ENCODE measurements at regions not wholly inside any gene's neighbourhood (a gene's known extent, or its start where the extent isn't known, plus 50 kb on each side); places are given as distances from the start of the nearest gene placed in this dataset.

GRCh38 chr7:68963552-68963951 lies 634.7 kb upstream of the AUTS2 start:
- no peaks in the 10 kb centered on the region for H3K36me3 ChIP-seq
- no peaks in the 10 kb centered on the region for H3K9me3 ChIP-seq
- H3K4me1 ChIP-seq, result no peaks in the 10 kb centered on the region
- no peak for TF ChIP-seq CTCF (IDR thresholded peaks at IDR 0.05)
- DNase-seq (ENCODE audit: low spot score), result no peak
- no peak overlapping the region for H3K4me3 ChIP-seq
- no peaks in the 10 kb centered on the region for H3K27me3 ChIP-seq
- H3K27ac ChIP-seq, result no peak overlapping the region

GRCh38 chr7:68964060-68964459 lies 634.2 kb upstream of the AUTS2 start:
- no peak for DNase-seq (ENCODE audit: low spot score)
- Histone ChIP-seq H3K27ac (no peak overlapping the region), H3K4me1 (no peaks in the 10 kb centered on the region), H3K36me3 (no peaks in the 10 kb centered on the region), H3K4me3 (no peak overlapping the region), H3K9me3 (no peaks in the 10 kb centered on the region), H3K27me3 (no peaks in the 10 kb centered on the region)
- no peak for TF ChIP-seq CTCF (IDR thresholded peaks at IDR 0.05)

GRCh38 chr7:68965351-68965750 lies 632.9 kb upstream of the AUTS2 start:
- no peak for DNase-seq (ENCODE audit: low spot score)
- Histone ChIP-seq H3K9me3 (no peaks in the 10 kb centered on the region), H3K4me1 (no peaks in the 10 kb centered on the region), H3K4me3 (no peak overlapping the region), H3K36me3 (no peaks in the 10 kb centered on the region), H3K27ac (no peak overlapping the region), H3K27me3 (no peaks in the 10 kb centered on the region)
- TF ChIP-seq CTCF (IDR thresholded peaks at IDR 0.05), result no peak

- no peak overlapping the region for H3K27ac ChIP-seq
- TF ChIP-seq CTCF (IDR thresholded peaks at IDR 0.05), result no peak
- no peak overlapping the region for H3K4me3 ChIP-seq
- H3K27me3 ChIP-seq, result no peaks in the 10 kb centered on the region
- DNase-seq (ENCODE audit: low spot score), result no peak
- no peaks in the 10 kb centered on the region for H3K4me1 ChIP-seq
- no peaks in the 10 kb centered on the region for H3K9me3 ChIP-seq
- H3K36me3 ChIP-seq, result no peaks in the 10 kb centered on the region
Observed at GRCh38 chr7:68967598-68967997, 630.7 kb upstream of the AUTS2 start.

GRCh38 chr7:68969571-68969970 lies 628.7 kb upstream of the AUTS2 start:
- no peak for DNase-seq (ENCODE audit: low spot score)
- no peak for TF ChIP-seq CTCF (IDR thresholded peaks at IDR 0.05)
- Histone ChIP-seq H3K36me3 (no peaks in the 10 kb centered on the region), H3K9me3 (no peaks in the 10 kb centered on the region), H3K27ac (no peak overlapping the region), H3K4me3 (no peak overlapping the region), H3K27me3 (no peaks in the 10 kb centered on the region), H3K4me1 (no peaks in the 10 kb centered on the region)

- no peak for DNase-seq (ENCODE audit: low spot score)
- no peaks in the 10 kb centered on the region for H3K9me3 ChIP-seq
- H3K27ac ChIP-seq, result no peak overlapping the region
- no peaks in the 10 kb centered on the region for H3K4me1 ChIP-seq
- H3K36me3 ChIP-seq, result no peaks in the 10 kb centered on the region
- no peak for TF ChIP-seq CTCF (IDR thresholded peaks at IDR 0.05)
- no peak overlapping the region for H3K4me3 ChIP-seq
- H3K27me3 ChIP-seq, result no peaks in the 10 kb centered on the region
Observed at GRCh38 chr7:68971634-68972340, 626.5 kb upstream of the AUTS2 start.
